RPMI8226 (cell line): ENCODE measurements at regions not wholly inside any gene's neighbourhood (a gene's known extent, or its start where the extent isn't known, plus 50 kb on each side); places are given as distances from the start of the nearest gene placed in this dataset.

Experiments
- DNase-seq: peaks from one replicate; pipeline ENCODE4 v3.0.0-alpha.2; 2015

- DNase-seq: no peak
Observed at GRCh38 chr1:186550832-186551231, 89.9 kb upstream of the PDC start.

- no peak for DNase-seq
Observed at GRCh38 chr1:186541003-186541402, 80.1 kb upstream of the PDC start.

- DNase-seq: no peak
Observed at GRCh38 chr1:186540521-186540920, 79.6 kb upstream of the PDC start.

DNA sequence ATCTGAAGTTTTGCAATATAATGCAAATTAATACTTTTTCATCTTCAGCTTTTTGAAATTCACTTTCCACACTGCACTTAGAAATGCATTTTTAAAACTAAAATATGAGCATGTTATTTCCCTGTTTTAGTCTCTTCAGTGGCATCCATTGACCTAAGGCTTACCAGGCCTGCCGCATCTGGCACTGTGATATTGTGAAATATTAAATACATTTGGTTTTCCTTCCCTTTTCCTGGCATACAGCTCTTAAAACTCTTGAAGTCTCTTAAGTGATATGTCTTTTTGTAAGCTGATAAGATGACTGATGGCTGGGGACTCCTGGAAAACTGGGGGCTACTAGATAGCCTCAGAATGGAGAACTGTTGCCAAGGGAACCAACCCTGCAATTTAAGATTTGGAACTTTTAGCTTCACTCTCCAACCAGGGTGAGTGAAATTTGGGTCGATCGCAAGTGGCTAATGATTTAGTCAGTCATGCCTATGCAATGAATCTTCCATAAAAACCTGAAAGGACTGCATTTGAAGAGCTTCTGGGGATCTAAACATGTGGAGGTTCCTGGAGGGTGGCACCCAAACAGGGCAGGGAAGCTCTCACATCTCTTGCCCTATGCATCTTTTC lies 75.5 kb upstream of the PDC start:
- DNase-seq: no peak

DNA sequence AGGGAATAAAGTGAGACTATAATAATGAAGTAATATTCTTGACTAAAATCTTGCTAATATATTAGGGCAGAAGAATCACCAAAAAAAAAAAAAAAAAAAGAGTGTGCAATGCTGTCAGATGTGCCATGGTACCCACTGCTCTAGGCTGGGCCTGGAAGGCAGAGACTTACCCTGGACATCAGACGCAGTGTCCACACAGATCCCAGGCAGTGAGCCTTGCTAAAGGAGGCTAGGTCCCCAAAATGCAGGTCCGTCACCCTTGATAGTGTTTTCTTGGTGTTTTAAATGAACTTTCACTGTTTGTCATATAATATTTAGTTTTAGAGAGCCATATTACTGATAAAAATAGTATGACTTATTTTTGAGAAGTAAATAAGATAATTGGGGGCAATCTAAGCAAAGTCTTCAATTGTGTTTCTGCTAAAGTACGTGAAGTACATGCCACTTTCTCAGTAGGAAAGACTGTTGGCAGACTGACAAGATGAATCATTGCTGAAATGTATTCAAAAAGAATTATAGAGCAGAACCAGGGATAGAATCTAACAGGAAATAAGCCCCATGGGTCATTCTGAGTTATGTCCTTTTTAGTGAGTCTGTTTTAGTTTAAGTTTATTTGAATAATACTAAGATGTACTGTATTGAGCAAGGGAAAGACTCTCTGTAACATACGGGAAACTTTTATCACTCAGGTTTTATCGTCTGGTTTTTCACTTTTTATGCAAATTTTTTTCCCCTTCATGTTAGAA lies 74.6 kb upstream of the PDC start:
- DNase-seq: no peak

DNA sequence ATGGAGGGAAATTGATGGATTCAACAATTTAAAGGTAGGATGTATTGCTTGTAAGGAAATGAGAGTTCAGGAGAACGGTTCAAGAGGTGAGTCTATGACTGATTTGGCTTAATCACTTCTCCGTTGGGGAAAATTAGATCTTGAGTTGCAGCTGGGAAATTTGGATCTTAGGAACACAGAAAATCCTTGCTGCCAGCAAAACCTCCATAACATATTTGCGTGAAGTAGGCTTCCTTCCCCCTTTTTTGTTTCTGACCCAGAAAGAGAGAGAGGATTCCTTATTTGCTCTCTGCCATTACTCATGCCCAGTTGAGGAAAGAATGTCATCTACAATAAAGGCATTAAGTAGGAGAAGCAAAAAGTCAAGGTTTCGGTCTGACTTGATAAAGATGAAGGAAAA lies 73.5 kb upstream of the PDC start:
- DNase-seq: no peak

DNA sequence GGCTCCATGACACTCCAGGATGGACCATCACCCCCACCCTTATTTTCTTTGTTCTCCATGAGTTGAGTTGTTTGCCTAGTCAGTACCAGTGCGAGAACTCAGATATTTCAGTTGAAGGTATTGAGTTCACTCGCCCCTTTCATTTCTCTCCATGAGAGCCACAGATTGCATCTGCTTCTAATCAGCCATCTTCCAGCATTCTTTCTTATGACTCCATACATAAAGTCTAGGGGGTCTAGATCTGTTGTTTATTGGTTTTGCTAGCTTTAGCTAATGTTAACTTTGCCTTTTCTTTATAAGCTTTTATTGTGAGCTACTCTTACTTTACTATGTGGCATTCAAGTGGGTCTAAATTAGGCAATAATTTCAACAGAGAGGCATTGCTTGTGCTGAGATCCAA lies 71.6 kb upstream of the PDC start:
- DNase-seq: no peak

GRCh38 chr1:186531561-186532165 lies 70.7 kb upstream of the PDC start:
- no peak for DNase-seq

DNA sequence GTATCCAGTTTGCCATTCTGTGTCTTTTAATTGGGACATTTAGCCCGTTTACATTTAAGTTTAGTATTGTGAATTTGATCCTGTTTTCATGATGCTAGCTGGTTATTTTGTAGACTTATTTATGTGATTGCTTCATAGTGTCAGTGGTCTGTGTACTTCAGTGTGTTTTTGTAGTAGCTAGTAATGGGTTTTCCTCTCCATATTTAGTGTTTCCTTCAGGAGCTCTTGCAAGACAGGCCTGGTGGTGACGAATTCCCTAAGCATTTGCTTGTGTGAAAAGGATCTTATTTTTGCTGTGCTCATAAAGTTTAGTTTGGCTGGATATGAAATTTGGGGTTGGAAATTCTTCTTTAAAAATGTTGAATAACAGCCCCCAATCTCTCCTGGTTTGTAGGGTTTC lies 69.2 kb upstream of the PDC start:
- DNase-seq: no peak

DNA sequence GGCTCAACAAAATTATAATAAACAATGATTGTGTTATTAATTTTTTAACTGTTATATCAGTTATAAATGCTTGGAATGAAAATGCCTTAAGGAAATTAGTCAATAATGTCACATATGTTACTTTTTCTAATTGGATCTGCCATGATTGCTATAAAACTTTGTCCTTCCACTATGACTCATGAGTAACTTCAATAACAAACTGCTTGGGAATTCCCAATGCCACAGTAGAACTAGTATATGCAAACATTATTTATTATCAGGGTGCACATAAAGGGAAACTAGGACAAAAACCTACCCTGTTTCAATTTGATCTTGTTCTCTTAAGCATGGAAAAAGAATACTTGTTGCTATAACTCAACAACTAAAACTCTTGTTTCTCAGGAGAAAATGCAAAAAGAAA lies 59.1 kb upstream of the PDC start:
- no peak for DNase-seq

- DNase-seq: no peak
Observed at GRCh38 chr1:186518822-186519381, 58.0 kb upstream of the PDC start.

DNA sequence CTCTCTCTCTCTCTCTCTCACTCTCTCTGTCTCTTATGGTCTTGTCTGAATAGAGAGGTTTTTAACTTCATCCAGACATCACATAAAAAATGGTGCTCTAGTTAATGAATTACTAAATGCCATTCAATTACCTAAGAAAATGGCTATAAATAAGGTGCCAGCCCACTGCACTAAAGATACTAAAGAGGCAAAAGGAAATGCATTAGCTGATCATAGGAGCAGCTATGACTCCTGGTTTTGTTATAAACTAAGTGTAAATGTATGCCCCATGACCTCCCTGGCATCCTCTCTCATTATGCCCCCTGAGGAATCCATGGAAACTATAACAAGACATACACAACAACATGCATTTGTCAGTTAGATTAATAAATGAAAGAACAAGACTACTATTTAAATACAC lies 57.5 kb upstream of the PDC start:
- no peak for DNase-seq

DNA sequence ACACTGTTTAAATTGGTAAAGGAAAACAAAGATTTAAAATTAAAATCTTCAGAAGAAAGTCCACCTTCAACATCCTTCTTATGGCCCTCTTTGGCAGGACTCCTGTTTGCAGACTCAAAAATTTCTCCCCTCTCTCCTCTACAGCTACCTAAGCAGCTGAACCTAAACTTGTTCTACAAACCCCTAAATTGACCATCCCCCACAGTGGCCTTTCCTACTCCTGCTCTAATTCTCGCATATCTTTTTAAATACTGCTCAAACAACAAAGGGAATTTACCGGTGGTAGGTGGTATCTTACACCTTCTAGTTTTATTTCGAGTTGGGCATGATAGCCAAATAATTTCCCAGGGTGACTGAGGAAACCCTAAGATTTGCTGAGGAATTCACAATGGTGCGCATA lies 53.5 kb upstream of the PDC start:
- no peak for DNase-seq

- DNase-seq: no peak
Observed at GRCh38 chr1:186513526-186513925, 52.6 kb upstream of the PDC start.

GRCh38 chr1:186512698-186513457 lies 52.0 kb upstream of the PDC start:
- DNase-seq: peak; percentile 21

GRCh38 chr1:186511761-186512637 lies 51.1 kb upstream of the PDC start:
- DNase-seq: peak; percentile 71
